Stimulated activated CD8-positive, alpha-beta memory T cell treated with anti-CD3 and anti-CD28 coated beads, Interleukin-7, amount 100 ng/mL, for 4 hours (primary cell): ENCODE measurements at regions not wholly inside any gene's neighbourhood (a gene's known extent, or its start where the extent isn't known, plus 50 kb on each side); places are given as distances from the start of the nearest gene placed in this dataset.
A peak's percentile ranks its signal among the peaks of the same experiment; 100 is the strongest.

Source experiments
- DNase-seq, 2 donors: peaks; one replicate each; pipeline ENCODE4 v3.0.0-alpha.2; 2020; ENCODE audit warnings: low read depth in 2 of 2

GRCh38 chr1:59123081-59123681 lies 173.7 kb upstream of the FGGY start:
- no peak for DNase-seq

GRCh38 chr1:59124166-59124565 lies 172.7 kb upstream of the FGGY start:
- DNase-seq, result no peak

- DNase-seq, result peak in 1 of 2 donors; percentile 1
Measured at GRCh38 chr1:59125154-59125553, 171.7 kb upstream of the FGGY start.

- DNase-seq, result no peak
Measured at GRCh38 chr1:59125676-59126320, 171.1 kb upstream of the FGGY start.

- no peak for DNase-seq
Measured at GRCh38 chr1:59126366-59126765, 170.5 kb upstream of the FGGY start.

- DNase-seq, result no peak
Measured at GRCh38 chr1:59128239-59128736, 168.6 kb upstream of the FGGY start.

GRCh38 chr1:59128784-59129227 lies 168.1 kb upstream of the FGGY start:
- DNase-seq, result no peak

- DNase-seq, result no peak
Measured at GRCh38 chr1:59132295-59132694, 164.6 kb upstream of the FGGY start.

- no peak for DNase-seq
Measured at GRCh38 chr1:59133997-59134396, 162.9 kb upstream of the FGGY start.

GRCh38 chr1:59135761-59136255 lies 161.1 kb upstream of the FGGY start:
- DNase-seq, result no peak

- DNase-seq, result no peak
Measured at GRCh38 chr1:59136541-59137275, 160.2 kb upstream of the FGGY start.

- no peak for DNase-seq
Measured at GRCh38 chr1:59137276-59137615, 159.6 kb upstream of the FGGY start.

- no peak for DNase-seq
Measured at GRCh38 chr1:59137968-59138367, 158.9 kb upstream of the FGGY start.

GRCh38 chr1:59138402-59138801 lies 158.5 kb upstream of the FGGY start:
- no peak for DNase-seq

- DNase-seq, result no peak
Measured at GRCh38 chr1:59139396-59139795, 157.5 kb upstream of the FGGY start.

GRCh38 chr1:59141267-59141863 lies 155.5 kb upstream of the FGGY start:
- DNase-seq, result no peak

GRCh38 chr1:59142311-59143132 lies 154.4 kb upstream of the FGGY start:
- DNase-seq, result no peak

GRCh38 chr1:59143133-59143487 lies 153.8 kb upstream of the FGGY start:
- DNase-seq, result no peak

GRCh38 chr1:59143811-59144210 lies 153.1 kb upstream of the FGGY start:
- no peak for DNase-seq

- no peak for DNase-seq
Measured at GRCh38 chr1:59144959-59145358, 151.9 kb upstream of the FGGY start.

GRCh38 chr1:59146056-59146455 lies 150.8 kb upstream of the FGGY start:
- DNase-seq, result no peak
